ENCODE measurements at regions not wholly inside any gene's neighbourhood (a gene's known extent, or its start where the extent isn't known, plus 50 kb on each side); places are given as distances from the start of the nearest gene placed in this dataset.

GRCh38 chr20:17849901-17850683 lies 118.5 kb downstream of the SNX5 start:
- no peak overlapping the region for H3K4me3 ChIP-seq (ENCODE audit: low read depth, low read length)
- H3K36me3 ChIP-seq: no peaks in the 10 kb centered on the region
- no peaks in the 10 kb centered on the region for H3K9me3 ChIP-seq (ENCODE audit: severe bottlenecking)
- no peaks in the 10 kb centered on the region for H3K27me3 ChIP-seq (ENCODE audit: insufficient read depth, low read depth, severe bottlenecking)
- TF ChIP-seq CTCF (IDR thresholded peaks at IDR 0.05; ENCODE audit: low read depth, low read length): no peak
- DNase-seq: no peak
- no peak overlapping the region for H3K27ac ChIP-seq

- DNase-seq: no peak
- Histone ChIP-seq H3K4me3 (ENCODE audit: low read depth, low read length) (no peak overlapping the region), H3K27me3 (ENCODE audit: insufficient read depth, low read depth, severe bottlenecking) (no peaks in the 10 kb centered on the region), H3K27ac (no peak overlapping the region), H3K36me3 (no peaks in the 10 kb centered on the region), H3K9me3 (ENCODE audit: severe bottlenecking) (no peaks in the 10 kb centered on the region)
- no peak for TF ChIP-seq CTCF (IDR thresholded peaks at IDR 0.05; ENCODE audit: low read depth, low read length)
Measured at GRCh38 chr20:17849138-17849900, 119.3 kb downstream of the SNX5 start.

GRCh38 chr20:17848249-17849048 lies 120.1 kb downstream of the SNX5 start:
- no peak for TF ChIP-seq CTCF (IDR thresholded peaks at IDR 0.05; ENCODE audit: low read depth, low read length)
- Histone ChIP-seq H3K36me3 (no peaks in the 10 kb centered on the region), H3K27me3 (ENCODE audit: insufficient read depth, low read depth, severe bottlenecking) (no peaks in the 10 kb centered on the region), H3K27ac (no peak overlapping the region), H3K9me3 (ENCODE audit: severe bottlenecking) (no peaks in the 10 kb centered on the region), H3K4me3 (ENCODE audit: low read depth, low read length) (no peak overlapping the region)
- no peak for DNase-seq

- H3K27ac ChIP-seq: no peak overlapping the region
- no peak overlapping the region for H3K4me3 ChIP-seq (ENCODE audit: low read depth, low read length)
- TF ChIP-seq CTCF (IDR thresholded peaks at IDR 0.05; ENCODE audit: low read depth, low read length): no peak
- no peak for DNase-seq
- no peaks in the 10 kb centered on the region for H3K27me3 ChIP-seq (ENCODE audit: insufficient read depth, low read depth, severe bottlenecking)
- H3K9me3 ChIP-seq (ENCODE audit: severe bottlenecking): no peaks in the 10 kb centered on the region
- no peaks in the 10 kb centered on the region for H3K36me3 ChIP-seq
Measured at GRCh38 chr20:17845701-17846475, 122.7 kb downstream of the SNX5 start.

- TF ChIP-seq CTCF (IDR thresholded peaks at IDR 0.05; ENCODE audit: low read depth, low read length): no peak
- H3K9me3 ChIP-seq (ENCODE audit: severe bottlenecking): peaks cover 2% of the 10 kb centered on the region
- no peaks in the 10 kb centered on the region for H3K27me3 ChIP-seq (ENCODE audit: insufficient read depth, low read depth, severe bottlenecking)
- DNase-seq: no peak
- H3K36me3 ChIP-seq: no peaks in the 10 kb centered on the region
- no peak overlapping the region for H3K27ac ChIP-seq
- no peak overlapping the region for H3K4me3 ChIP-seq (ENCODE audit: low read depth, low read length)
Measured at GRCh38 chr20:17844549-17845298, 123.9 kb downstream of the SNX5 start.
